Stimulated activated CD8-positive, alpha-beta memory T cell treated with anti-CD3 and anti-CD28 coated beads, Interleukin-7, amount 100 ng/mL, for 1 hour (primary cell): ENCODE measurements at regions not wholly inside any gene's neighbourhood (a gene's known extent, or its start where the extent isn't known, plus 50 kb on each side); places are given as distances from the start of the nearest gene placed in this dataset.
"Not testable (repeated sequence)": the region's sequence is repeated elsewhere in the genome, so short reads cannot be mapped to it uniquely, and the experiment has no call there.

ENCODE experiments used
- DNase-seq, 2 donors: peaks; one replicate each; pipeline ENCODE4 v3.0.0-alpha.2; 2020; ENCODE audit warnings: low read depth in 2 of 2

GRCh38 chr6:80923816-80924215 is 817.3 kb downstream of the BCKDHB start:
- no peak for DNase-seq

GRCh38 chr6:80922916-80923455 is 816.5 kb downstream of the BCKDHB start:
- DNase-seq = no peak

GRCh38 chr6:80921861-80922460 is 815.5 kb downstream of the BCKDHB start:
- DNase-seq = no peak

- DNase-seq = no peak
Observed at GRCh38 chr6:80907831-80908230, 801.4 kb downstream of the BCKDHB start.

GRCh38 chr6:80903711-80904110 is 797.2 kb downstream of the BCKDHB start:
- DNase-seq = no peak

DNA sequence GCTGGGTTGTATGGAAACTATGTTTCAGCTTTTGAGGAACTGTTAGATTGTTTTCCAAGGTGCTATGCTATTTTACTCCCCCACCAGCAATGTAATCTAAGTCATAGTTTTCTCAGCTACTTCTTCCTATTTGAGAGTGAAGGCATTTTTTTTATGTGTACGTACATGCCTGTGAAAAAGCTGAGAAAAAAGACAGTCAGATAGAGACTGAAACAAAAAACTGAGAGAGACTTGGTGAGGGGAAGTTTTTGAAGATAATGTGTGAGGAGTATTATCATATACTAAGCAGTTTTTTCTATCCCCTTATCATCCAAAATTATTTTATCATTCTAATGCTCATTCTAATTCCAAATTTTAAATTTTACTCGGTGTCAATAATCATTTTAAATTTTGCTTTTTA is 780.0 kb downstream of the BCKDHB start:
- DNase-seq = no peak

DNA sequence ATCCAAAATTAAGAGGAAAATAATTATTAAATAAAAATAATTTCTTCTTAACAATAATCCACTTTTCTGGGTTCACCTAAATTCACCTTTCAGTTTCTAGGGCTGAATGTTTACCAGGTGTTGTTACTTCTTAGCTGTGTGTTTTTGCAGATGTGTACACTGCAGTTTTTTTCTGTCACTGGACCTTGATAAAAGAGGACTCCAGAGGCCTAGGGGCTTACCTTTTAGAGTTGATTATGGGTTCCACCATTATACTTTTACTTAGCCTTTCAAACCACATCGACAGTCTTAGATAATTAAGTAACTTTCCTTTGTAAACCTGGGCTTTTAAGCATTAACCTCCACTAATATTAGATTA is 766.5 kb downstream of the BCKDHB start:
- no peak for DNase-seq

DNA sequence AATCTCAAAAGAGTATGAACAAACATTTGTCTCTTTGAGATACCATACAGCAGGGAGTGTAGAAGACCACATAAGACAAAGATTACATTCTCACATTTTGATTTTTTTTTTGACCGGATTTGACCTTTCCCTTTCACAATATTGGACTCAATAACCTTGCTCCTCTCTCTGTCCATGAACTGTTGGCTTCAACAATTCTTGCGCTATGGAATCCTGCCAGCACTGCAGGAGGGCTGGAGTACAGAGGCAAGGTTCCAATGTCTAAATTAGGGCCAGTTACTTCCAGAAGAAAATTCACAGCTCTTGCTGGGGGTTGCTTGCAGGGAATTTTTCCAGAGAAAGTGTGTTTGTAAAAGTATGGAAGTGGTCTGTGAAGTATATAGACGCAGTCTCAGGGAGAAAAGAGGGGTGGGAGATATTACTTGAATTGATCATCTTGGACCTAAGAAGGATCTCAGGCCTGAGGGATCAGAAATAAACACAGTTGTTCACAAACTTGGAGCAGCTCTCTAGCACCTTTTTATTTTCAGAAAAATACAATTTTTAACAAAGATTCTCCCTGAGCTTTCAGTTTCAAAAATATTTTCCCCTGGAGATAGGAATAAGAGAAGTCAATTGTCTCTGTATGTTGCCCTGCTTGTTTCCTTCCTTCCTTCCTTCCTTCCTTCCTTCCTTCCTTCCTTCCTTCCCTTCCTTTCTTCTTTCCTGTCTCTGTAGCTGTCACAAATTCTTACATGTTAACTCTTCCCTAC is 765.9 kb downstream of the BCKDHB start:
- DNase-seq = no peak

GRCh38 chr6:80862756-80863155 is 756.3 kb downstream of the BCKDHB start:
- DNase-seq = no peak

- DNase-seq = no peak
Observed at GRCh38 chr6:80860107-80860506, 753.6 kb downstream of the BCKDHB start.

DNA sequence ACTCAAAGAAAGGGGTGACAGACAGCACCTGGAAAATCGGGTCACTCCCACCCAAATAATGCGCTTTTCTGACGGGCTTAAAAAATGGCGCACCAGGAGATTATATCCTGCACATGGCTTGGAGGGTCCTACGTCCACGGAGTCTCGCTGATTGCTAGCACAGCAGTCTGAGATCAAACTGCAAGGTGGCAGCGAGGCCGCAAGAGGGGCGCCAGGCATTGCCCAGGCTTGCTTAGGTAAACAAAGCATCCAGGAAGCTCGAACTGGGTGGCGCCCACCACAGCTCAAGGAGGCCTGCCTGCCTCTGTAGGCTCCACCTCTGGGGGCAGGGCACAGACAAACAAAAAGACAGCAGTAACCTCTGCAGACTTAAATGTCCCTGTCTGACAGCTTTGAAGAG is 741.5 kb downstream of the BCKDHB start:
- DNase-seq = not testable (repeated sequence)

- DNase-seq = no peak
Observed at GRCh38 chr6:80832337-80832736, 725.9 kb downstream of the BCKDHB start.

GRCh38 chr6:80793411-80793810 is 686.9 kb downstream of the BCKDHB start:
- no peak for DNase-seq

- DNase-seq = no peak
Observed at GRCh38 chr6:80792151-80792550, 685.7 kb downstream of the BCKDHB start.

DNA sequence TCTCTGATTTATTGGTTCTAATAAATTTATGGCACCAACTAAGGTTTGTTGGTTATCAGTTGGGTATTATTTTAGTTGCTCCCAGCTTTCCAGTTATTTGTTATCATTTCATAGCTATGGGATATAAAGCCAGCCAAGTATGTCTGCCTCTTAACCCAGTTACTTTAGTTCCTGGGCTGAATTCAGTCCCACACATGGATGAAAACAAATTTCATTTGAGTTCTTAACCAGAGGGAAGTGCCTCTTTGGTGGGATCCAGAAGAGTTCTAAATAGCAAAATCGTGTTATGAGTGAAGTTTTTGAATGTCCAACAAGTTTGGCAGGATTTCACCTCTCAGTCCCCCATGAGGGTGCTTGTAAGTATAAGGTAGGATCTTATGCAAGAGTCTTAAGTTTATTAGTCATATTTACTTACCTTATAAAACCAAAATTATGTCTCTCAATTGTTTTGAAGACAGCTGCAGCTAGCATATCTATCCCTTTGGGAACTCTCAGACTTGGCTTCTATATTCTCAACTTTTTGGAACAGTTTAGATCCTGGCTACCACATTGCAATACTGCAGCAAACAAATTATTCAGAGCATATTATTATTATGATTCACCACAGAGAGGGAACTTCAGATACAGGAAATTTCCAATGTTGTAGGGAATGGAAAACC is 683.6 kb downstream of the BCKDHB start:
- no peak for DNase-seq

GRCh38 chr6:80783271-80783670 is 676.8 kb downstream of the BCKDHB start:
- not testable (repeated sequence) for DNase-seq

DNA sequence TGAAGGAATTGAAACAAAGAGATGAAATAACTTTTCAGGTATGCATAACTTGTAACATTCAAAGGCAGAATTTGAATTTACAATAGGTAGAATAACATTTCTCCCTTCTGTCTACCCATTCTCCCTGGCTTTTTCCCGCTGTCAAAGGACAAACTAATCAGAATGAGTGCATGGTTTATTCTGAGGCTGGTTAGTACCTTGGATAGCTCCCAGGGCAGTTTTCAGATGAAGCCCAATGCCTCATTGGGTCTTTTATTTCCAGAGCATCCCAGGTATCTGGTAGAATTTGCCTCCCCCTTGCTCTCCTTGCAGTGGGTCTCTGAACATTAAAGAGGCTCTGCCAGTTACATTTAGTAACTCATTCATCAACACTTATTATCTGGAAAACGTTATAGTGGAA is 665.5 kb downstream of the BCKDHB start:
- no peak for DNase-seq

- DNase-seq = no peak
Observed at GRCh38 chr6:80769106-80769505, 662.6 kb downstream of the BCKDHB start.

DNA sequence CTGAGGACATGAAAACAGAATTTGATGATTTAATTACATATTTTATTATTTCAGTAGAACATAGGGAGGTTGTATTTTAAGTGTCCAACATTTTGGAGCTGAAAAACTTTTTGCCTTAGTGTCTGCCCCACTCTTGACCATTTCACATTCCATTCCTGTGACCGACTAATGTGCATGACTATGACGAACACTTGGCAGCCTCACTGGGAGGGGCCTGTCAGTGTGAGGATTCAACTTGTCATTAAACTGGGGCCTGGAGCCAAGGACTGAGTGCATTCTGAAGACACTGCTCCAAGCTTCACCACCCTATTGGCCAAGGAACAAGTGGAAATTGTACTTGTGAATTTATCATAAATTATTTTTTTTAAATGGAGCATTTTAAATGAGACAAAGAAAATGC is 661.3 kb downstream of the BCKDHB start:
- no peak for DNase-seq

- no peak for DNase-seq
Observed at GRCh38 chr6:80744213-80744612, 637.7 kb downstream of the BCKDHB start.

- no peak for DNase-seq
Observed at GRCh38 chr6:80742481-80742880, 636.0 kb downstream of the BCKDHB start.

- no peak for DNase-seq
Observed at GRCh38 chr6:80733641-80734040, 627.2 kb downstream of the BCKDHB start.

GRCh38 chr6:80728830-80729229 is 622.4 kb downstream of the BCKDHB start:
- no peak for DNase-seq
